ENCODE measurements at regions not wholly inside any gene's neighbourhood (a gene's known extent, or its start where the extent isn't known, plus 50 kb on each side); places are given as distances from the start of the nearest gene placed in this dataset.
"Not testable (repeated sequence)": the region's sequence is repeated elsewhere in the genome, so short reads cannot be mapped to it uniquely, and the experiment has no call there.

GRCh38 chr4:24211856-24212255, 322.0 kb upstream of the PPARGC1A start:
- no peak for DNase-seq (ENCODE audit: low read depth in 1 of 2, low spot score in 1 of 2)

GRCh38 chr4:24210332-24210902, 320.6 kb upstream of the PPARGC1A start:
- DNase-seq (ENCODE audit: low read depth in 1 of 2, low spot score in 1 of 2): no peak

DNA sequence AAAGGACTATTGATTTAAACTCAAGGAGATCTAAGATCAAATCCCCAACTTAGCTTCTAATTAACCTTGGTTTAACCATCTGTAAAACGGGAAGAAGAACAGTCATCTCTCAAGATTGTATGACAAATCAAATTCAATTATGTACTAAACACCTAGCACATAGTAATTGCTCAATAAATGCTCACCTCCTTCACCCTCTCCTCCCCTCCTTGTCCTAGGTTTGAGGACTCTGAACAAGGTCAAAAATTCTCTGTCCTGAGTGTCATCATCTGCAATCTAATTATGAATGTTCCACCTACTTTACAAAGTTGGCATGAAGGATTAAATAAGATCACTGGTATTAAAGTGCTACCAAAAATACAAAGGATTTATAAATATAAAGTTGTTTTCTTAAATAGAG, 320.1 kb upstream of the PPARGC1A start:
- DNase-seq (ENCODE audit: low read depth in 1 of 2, low spot score in 1 of 2): no peak

GRCh38 chr4:24209131-24209530, 319.3 kb upstream of the PPARGC1A start:
- DNase-seq (ENCODE audit: low read depth in 1 of 2, low spot score in 1 of 2): no peak

DNA sequence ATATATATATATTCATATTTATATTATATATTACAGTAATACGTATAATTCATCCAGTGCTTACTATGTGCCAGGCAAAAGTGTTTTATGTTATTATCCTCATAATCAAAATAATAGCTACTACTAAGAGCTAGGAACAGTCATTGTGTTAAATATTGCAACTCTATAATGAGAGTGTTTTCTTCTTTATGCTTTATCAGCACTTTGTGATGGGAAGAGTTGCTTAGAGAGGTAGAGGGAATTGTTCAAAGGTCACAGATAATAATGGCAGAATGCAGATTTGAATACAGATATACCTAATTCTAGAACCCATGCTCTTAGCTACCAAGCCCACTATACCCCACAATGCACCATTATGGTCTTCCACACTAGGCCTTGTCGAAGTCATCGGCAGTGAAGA, 318.8 kb upstream of the PPARGC1A start:
- DNase-seq (ENCODE audit: low read depth in 1 of 2, low spot score in 1 of 2): no peak

DNA sequence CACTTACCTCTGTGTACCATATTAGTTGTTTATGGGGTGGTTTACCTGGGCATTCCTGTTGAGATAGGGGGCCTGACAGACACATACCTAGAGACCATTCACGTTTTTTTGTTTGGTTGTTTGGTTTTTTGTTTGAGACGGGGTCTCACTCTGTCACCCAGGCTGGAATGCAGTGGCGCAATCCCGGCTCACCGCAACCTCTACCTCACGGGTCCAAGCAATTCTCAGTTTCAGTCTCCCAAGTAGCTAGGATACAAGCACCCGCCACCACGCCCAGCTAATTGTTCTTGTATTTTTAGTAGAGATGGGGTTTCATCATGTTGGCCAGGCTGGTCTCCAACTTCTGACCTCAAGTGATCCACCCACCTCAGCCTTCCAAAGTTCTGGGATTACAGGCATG, 314.9 kb upstream of the PPARGC1A start:
- not testable (repeated sequence) for DNase-seq (ENCODE audit: low read depth in 1 of 2, low spot score in 1 of 2)

DNA sequence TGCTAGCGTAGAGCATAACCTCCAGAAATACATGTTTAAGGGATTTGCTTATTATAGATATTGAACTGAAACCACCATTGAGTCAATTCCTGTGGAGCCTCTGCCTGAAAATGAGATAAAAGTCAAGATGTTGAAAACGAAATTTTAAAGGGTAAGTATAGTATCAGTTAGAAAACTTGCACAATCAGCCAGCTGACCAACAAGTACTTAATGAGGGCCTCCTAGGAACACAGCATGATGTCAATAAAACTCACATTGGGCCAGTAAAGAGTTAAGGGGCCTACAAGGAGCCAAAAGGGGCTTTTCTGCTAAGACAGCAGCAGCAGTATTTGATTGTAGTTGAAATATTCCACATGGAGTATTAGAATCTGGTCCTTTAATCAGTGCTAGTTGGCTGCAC, 314.1 kb upstream of the PPARGC1A start:
- DNase-seq (ENCODE audit: low read depth in 1 of 2, low spot score in 1 of 2): no peak

DNA sequence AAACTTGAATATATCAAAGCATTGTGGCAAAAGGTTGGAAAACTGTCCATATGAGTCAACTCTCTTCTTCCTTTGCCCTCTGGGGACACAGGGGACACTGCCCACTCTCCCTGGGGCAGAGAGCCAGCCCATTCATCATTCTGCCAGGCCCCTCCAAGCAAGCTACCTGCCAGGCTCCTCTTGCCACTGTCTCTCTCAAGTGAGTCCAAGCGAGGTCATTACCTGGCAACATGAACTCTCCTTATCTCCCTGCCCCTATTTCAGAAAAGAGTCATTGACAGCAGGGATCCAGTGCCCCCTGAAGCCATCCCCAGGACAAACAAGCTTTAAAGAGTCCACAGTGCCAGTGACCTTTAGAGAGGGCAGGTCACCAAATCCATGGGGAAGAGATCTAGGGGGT, 312.7 kb upstream of the PPARGC1A start:
- DNase-seq (ENCODE audit: low read depth in 1 of 2, low spot score in 1 of 2): no peak

DNA sequence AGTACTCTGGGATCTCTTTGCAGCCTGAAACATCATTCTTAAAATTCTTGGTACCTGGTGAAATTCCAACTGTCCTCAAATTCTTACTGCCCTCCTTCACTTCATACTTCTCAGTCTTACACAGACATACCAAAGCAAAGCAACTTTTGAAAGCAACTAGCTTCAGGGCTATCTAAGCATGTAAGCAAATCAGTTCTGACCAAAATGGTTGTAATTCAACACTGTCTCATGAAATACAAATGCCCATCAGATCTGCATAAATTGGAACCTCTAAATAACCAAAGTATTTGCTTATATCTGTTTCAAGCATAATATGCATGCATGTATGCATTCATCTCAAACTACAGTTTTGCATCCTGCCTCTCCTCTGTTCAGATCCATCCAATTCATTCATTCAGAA, 308.1 kb upstream of the PPARGC1A start:
- DNase-seq (ENCODE audit: low read depth in 1 of 2, low spot score in 1 of 2): no peak

GRCh38 chr4:24196785-24197184, 306.9 kb upstream of the PPARGC1A start:
- no peak for DNase-seq (ENCODE audit: low read depth in 1 of 2, low spot score in 1 of 2)

GRCh38 chr4:24195991-24196736, 306.3 kb upstream of the PPARGC1A start:
- DNase-seq (ENCODE audit: low read depth in 1 of 2, low spot score in 1 of 2): no peak

DNA sequence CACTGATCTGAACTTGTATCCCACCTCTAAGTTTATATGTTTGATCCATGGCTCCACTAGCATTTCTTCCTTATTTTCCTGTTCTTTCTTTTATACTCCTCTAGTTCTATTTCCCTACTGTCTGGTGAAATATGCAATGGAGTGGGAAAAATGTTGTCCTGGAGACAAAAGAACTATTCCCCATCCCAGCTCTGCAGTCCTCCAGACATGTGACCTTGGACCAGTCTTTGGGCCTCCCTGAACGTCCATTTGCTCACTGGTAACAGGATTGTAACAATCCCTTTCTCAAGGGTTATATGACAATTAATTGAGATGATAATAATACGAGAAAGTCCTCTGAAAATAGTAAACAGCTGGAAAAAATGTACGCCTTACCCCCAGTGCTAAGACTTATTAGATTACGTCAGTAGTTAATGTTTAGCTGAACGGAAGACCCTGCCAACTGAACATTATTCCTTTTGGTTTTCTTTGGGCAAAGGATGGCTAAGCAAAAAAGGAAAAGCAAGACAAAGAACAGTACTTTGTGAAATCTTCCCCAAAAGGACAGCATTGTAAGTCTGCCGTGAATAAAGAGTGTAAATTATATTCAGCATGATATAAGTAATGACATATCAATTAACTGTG, 302.3 kb upstream of the PPARGC1A start:
- DNase-seq (ENCODE audit: low read depth in 1 of 2, low spot score in 1 of 2): no peak

GRCh38 chr4:24190761-24191695, 301.2 kb upstream of the PPARGC1A start:
- DNase-seq (ENCODE audit: low read depth in 1 of 2, low spot score in 1 of 2): no peak

DNA sequence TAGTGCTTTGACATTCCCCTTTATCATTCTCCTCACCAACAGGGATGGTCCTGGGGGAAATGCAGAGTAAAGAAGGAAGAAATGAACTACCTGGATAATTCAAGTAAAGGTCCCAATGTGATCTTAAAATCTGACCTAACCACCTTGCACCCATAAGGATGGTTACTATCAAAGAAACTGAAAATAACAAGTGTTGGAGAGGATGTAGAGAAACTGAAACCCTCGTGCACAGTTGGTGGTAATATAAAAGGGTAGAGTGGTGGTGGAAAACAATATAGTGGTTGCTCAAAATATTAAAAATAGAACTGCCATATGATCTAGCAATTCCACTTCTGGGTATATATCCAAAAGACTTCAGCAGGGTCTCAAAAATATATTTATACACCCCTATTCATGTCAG, 298.6 kb upstream of the PPARGC1A start:
- no peak for DNase-seq (ENCODE audit: low read depth in 1 of 2, low spot score in 1 of 2)

GRCh38 chr4:24186466-24186865, 296.6 kb upstream of the PPARGC1A start:
- no peak for DNase-seq (ENCODE audit: low read depth in 1 of 2, low spot score in 1 of 2)

DNA sequence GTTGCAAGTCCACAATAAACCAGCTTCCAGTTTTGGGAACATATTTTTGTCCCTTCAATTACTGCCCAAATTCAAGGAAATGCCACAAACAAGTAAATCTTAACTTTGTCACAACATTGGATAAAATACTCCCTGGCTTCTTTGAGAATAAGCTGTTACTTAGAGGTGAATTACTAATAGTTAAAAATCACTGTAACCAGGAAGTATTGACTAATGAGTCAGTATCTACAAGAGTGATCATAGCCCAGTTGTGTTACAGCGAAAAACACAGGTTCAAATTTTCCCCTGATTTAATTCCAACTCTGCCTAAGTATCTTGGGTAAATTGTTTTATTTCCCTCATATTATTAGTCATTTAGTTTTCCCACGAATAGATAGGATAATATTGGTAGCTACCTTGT, 291.2 kb upstream of the PPARGC1A start:
- no peak for DNase-seq (ENCODE audit: low read depth in 1 of 2, low spot score in 1 of 2)

- no peak for DNase-seq (ENCODE audit: low read depth in 1 of 2, low spot score in 1 of 2)
Measured at GRCh38 chr4:24180586-24180985, 290.7 kb upstream of the PPARGC1A start.

DNA sequence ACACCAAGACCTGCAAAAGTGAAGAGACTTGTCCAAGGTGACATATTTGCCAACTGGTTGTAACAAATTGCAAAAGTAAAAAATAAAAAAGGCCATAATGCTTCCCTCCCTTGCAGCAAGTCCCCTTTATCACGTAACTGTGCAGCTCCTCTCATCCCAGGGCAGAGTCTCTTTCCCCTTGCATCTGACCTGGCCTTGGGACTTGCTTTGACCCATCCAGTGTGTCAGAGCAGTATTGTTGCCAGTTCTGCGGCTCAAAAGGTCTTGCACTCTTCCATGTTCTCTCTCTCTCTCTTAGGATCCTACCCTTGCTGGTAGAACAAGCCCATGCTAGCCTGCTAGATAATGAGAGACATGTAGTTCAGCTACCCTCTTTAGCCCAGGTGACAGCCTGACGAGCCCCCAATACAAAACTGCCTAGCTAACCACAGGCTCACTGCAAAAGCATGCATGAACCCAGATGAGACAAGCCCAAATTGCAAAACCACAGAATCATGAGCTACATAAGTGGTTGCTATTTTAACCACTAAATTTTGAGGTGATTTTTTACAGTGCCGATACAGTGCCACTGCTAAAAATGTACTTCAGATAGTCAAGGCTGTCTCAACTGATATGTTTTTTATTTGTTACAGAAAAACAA, 289.5 kb upstream of the PPARGC1A start:
- DNase-seq (ENCODE audit: low read depth in 1 of 2, low spot score in 1 of 2): no peak

DNA sequence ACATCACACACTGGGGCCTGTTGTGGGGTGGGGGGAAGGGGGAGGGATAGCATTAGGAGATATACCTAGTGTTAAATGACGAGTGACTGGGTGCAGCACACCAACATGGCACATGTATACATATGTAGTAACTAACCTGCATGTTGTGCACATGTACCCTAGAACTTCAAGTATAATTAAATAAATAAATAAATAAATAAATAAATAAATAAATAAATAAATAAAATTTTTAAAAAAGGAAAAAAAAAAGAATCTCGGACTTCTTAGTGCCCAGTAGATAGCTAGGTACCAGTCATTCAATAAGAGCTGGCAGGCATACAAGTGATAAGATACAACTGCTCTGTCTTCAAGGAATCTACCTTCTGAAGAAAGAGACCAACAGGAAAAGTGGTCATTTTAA, 287.6 kb upstream of the PPARGC1A start:
- not testable (repeated sequence) for DNase-seq (ENCODE audit: low read depth in 1 of 2, low spot score in 1 of 2)

DNA sequence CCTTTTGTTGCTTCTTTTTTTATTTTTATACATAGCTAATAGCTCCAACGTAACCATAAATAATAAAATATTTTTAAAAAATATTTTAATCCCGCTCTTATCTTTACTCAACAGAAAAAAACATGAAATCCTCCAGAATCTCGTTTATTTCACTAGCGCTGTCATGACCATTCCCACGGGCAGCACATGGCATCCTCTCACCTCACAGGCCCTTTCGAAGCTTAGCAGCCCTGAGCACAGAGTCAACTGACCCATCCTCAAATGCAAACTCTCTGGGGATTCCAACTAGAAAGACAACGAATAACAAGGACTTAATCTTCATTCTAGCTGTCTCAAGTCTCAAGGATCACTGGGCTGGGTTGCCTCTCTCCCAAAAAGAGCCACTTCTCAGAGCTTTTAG, 285.9 kb upstream of the PPARGC1A start:
- DNase-seq (ENCODE audit: low read depth in 1 of 2, low spot score in 1 of 2): no peak

DNA sequence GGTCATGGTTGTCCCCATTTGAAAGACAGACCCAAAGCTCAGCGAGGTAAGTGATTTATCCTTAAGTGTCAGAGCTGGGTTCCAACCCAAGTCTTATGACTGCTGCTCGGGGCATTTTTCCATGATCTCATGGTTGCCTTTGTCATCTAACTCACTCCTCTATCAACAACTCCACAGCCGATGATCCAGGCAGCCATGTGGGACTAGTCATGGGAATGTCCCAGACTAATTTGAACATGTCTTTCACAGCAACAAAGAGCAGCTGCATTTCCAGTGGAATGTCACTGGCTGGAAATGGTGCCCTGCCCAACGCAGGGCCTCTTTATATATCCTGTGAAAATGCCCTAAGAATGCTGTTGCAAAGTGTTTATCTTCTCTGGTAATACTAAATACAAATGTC, 284.8 kb upstream of the PPARGC1A start:
- no peak for DNase-seq (ENCODE audit: low read depth in 1 of 2, low spot score in 1 of 2)
